GM12875 (cell line): ENCODE measurements at regions not wholly inside any gene's neighbourhood (a gene's known extent, or its start where the extent isn't known, plus 50 kb on each side); places are given as distances from the start of the nearest gene placed in this dataset.

Source experiments
- H3K4me3 ChIP-seq: one replicate; pipeline ENCODE4 v1.5.1; 2011; ENCODE audit warnings: low read depth, low read length, control low read depth
- TF ChIP-seq, protein P1 (sequence below): IDR thresholded peaks from 2 replicates; pipeline ENCODE4 v1.5.1; 2011; ENCODE audit warnings: low read depth, mild to moderate bottlenecking, control low read depth, inconsistent platforms, low read length, moderate library complexity, borderline replicate concordance; ENCODE audit not compliant: insufficient read depth

DNA sequence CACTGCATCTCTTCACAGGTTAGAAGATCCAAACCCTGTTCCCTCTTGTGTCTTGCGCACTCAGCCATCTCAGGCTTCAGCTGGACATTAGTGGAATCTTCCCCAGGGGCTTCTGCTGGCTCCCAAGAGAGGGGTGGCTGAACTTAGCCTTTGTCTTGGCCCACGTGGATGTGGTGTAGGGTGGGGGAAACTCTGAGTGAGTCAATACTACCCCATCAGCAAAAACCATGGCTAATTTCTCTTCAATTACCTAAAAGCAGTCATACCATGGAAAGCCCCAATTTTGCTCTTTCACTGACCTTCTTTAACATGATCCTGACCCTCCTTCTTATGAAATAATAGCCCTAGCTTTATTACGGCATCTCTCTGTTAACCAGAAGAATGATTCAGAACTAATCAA, 72.5 kb upstream of the RAB3GAP2 start:
- no peak overlapping the region for H3K4me3 ChIP-seq
- TF ChIP-seq, protein P1, sequence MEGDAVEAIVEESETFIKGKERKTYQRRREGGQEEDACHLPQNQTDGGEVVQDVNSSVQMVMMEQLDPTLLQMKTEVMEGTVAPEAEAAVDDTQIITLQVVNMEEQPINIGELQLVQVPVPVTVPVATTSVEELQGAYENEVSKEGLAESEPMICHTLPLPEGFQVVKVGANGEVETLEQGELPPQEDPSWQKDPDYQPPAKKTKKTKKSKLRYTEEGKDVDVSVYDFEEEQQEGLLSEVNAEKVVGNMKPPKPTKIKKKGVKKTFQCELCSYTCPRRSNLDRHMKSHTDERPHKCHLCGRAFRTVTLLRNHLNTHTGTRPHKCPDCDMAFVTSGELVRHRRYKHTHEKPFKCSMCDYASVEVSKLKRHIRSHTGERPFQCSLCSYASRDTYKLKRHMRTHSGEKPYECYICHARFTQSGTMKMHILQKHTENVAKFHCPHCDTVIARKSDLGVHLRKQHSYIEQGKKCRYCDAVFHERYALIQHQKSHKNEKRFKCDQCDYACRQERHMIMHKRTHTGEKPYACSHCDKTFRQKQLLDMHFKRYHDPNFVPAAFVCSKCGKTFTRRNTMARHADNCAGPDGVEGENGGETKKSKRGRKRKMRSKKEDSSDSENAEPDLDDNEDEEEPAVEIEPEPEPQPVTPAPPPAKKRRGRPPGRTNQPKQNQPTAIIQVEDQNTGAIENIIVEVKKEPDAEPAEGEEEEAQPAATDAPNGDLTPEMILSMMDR, result no peak

DNA sequence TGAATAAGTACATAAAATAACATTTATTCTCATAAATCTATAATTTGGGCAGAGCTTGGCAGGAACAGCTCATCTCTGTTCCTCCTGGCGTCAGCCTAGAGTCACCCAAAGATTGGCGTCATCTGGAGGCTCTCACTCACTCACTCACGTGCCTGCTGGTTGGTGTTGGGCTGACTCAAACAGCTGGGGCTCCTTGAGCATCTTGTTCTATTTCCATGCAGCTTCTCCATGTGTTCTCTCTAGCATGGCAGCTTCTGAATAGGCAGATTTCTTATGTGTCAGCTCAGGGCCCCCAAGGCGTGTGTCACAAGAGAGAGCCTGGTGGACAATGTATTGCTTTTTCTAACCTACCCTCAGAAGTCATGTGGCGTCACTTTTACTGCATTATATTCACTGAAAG, 70.6 kb upstream of the RAB3GAP2 start:
- TF ChIP-seq, protein P1, result no peak
- no peak overlapping the region for H3K4me3 ChIP-seq

DNA sequence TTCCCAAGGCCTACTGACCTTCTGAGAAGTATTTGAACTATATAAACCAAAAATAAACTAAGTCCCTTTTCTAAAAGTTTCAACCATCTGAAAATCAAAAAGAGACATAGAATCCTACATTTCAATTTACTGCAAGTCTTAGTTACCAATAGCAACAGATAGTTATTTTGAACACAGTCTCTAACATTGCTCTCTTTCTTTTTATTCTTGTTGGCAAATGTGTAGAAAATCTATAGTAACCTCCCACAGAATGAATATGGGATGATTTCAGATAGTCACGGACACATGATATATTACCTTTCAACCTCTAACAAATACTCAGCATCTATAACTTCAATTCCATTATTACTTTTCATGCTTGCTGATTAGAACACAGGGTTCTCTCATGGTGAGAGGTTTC, 68.9 kb upstream of the RAB3GAP2 start:
- TF ChIP-seq, protein P1, result no peak
- no peak overlapping the region for H3K4me3 ChIP-seq

DNA sequence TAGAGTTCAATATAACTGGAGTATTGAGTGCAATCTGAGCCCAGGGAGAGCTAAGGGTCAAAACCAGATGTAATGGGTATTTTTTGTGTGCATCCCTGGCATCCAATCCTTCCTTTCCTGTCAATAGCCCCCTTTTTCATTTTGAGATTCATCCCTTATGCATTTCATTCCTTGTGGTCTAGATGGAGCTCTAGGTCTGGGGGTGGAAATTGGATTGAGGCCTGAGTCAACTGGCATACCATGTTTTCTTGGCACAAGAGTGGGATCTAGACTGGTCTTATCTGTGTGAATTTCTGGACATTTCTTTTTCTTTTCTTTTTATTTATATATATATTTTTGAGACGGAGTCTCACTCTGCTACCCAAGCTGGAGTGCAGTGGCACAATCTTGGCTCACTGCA, 67.3 kb upstream of the RAB3GAP2 start:
- H3K4me3 ChIP-seq, result no peak overlapping the region
- TF ChIP-seq, protein P1, result no peak

DNA sequence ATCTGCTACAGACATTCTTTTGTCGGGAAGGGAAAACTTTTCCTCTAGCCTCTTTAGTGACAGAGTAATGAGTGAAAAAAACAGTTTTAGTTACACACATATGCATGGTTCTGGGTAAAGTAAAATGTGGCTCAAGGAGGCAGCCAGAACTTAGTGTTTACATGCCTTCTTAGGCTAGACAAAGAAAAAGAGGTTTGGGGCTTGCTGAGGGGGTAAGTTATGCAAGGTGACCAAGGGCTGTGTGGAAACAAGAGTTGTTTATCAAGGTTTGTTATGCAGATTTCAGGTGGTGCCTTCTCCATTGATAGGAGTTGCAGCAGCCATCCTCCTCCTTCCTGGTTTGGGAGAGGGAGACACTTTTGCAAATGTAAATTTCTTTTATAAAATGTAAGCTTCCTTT, 66.5 kb upstream of the RAB3GAP2 start:
- TF ChIP-seq, protein P1, result no peak
- no peak overlapping the region for H3K4me3 ChIP-seq

DNA sequence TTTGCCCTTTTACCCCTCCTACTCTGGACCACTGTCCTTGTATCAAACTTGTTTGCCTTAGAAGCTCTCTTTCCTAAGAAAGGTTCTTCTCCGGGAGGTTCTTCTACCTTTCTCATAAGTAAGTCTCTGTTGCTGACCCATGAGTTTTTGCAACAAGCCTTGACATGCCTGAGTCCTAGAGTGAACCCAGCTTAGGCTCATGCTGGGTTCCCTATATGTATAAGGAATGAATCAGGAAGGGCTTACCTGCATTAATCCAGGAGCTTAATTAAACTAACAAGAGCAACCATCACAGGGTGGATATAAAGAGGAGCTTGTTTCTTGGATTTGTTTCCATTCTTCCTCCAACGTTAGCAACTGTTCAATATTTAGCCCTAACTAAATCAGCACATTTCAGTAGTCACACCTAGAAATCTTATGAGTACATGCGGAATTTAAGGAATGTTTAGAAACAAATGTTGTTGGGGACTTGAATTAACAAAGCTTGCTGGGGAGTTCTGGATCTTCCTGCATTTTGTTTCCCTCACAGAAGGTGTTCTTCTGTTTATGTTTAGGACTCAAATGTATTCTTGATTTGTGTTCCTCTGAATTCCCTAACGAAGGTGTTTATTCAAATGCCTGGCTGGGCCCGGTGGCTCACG, 64.3 kb upstream of the RAB3GAP2 start:
- H3K4me3 ChIP-seq, result no peak overlapping the region
- TF ChIP-seq, protein P1, result no peak

DNA sequence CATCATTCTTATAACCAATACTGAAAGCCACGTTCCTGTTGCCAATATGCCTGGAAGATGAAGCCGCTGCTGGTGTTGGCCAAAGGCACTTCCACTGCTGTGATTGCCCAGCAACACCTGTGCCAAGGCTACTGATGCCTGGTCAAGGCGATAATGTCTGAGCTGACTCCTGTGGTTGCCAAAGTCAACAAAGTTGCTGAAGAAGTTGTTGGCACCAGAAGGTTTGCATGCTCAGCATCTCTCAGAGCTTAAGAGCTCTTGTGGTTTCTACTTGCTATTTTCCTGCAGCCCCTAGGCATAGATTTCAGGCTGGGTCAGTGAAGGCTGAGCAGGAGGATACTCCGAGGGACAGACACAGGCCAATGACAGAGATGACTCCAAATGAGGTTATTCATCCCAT, 63.4 kb upstream of the RAB3GAP2 start:
- TF ChIP-seq, protein P1, result no peak
- H3K4me3 ChIP-seq, result no peak overlapping the region
